ENCODE measurements at regions not wholly inside any gene's neighbourhood (a gene's known extent, or its start where the extent isn't known, plus 50 kb on each side); places are given as distances from the start of the nearest gene placed in this dataset.

DNA sequence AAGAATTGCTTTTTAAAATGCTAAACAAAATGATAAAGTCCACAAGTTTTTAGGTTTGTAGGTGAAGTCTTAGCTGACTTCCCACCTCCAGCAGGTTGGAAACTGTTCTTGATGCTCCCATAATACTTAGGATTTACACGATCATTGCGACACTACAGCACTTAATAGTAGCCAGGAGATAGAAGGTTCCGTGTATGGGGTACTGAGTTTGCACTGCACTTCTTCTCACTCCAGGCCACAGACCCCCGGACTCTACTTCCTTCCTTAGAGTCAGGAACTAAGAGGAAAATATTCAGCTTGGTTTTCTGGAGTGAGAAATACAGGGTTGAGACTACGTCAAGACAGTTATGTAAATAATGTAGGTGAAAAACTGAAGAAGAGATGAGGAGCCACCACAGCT, 56.1 kb upstream of the SGK1 start:
- Histone ChIP-seq H3K4me1 (peaks cover 0 to 4% (median 0%) of the 10 kb centered on the region in 4 donors), H3K27ac (peak overlapping the region in 2 of 4 donors; percentile 47 to 59)
- WGBS, 2 donors, result 74 to 76% methylated on average over 5 of the region's 5 CpGs

DNA sequence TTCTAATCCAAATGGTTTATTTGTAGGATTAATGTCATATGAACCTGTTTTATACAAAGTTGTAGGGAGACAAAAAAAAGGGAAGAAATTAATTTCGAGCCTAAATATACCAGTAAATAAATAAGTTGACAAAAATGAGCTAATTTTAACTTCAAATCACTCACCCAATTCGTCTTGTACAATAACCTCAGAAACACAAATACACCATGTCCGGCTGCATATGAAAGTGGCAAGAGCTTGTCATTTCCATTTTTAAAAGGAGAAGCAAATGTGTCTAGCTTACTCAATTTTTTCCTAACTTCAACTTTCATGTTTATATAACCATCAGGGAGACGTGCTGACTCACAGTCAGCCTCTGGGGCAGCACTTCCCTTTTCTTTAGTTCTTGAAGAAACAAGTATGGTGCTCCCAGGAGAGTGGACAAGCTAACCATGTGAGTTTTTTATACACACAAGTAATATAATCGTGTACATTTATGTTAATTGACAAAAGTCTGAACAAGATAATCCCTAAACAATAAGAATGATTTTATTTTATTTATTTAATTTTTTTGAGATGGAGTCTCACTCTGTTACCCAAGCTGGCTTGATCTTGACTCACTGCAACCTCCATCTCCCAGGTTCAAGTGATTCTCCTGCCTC, 55.5 kb upstream of the SGK1 start:
- peak; percentile 78 for DNase-seq
- Histone ChIP-seq H3K27ac (peak overlapping the region; percentile 14 to 59 (median 37)), H3K4me1 (peaks cover 0 to 4% (median 0%) of the 10 kb centered on the region in 4 donors), H3K36me3 (no peaks in the 10 kb centered on the region), H3K4me3 (no peak overlapping the region), H3K9me3 (no peaks in the 10 kb centered on the region), H3K27me3 (no peaks in the 10 kb centered on the region)
- intact Hi-C loops (cut with DNase I), result no loop called here
- WGBS, 2 donors, result 10 to 23% methylated on average over 5 of the region's 5 CpGs
- no peak for TF ChIP-seq EP300 (IDR thresholded peaks at IDR 0.05)
- peak in 1 of 4 donors; percentile 36 for TF ChIP-seq POLR2AphosphoS5 (IDR thresholded peaks at IDR 0.05)

More for the DNA sequence above, 56.1 kb upstream of the SGK1 start:
- Histone ChIP-seq H3K4me3 (no peak overlapping the region), H3K9me3 (no peaks in the 10 kb centered on the region), H3K27me3 (no peaks in the 10 kb centered on the region), H3K36me3 (no peaks in the 10 kb centered on the region)
- no peak for DNase-seq
- TF ChIP-seq, protein P1, sequence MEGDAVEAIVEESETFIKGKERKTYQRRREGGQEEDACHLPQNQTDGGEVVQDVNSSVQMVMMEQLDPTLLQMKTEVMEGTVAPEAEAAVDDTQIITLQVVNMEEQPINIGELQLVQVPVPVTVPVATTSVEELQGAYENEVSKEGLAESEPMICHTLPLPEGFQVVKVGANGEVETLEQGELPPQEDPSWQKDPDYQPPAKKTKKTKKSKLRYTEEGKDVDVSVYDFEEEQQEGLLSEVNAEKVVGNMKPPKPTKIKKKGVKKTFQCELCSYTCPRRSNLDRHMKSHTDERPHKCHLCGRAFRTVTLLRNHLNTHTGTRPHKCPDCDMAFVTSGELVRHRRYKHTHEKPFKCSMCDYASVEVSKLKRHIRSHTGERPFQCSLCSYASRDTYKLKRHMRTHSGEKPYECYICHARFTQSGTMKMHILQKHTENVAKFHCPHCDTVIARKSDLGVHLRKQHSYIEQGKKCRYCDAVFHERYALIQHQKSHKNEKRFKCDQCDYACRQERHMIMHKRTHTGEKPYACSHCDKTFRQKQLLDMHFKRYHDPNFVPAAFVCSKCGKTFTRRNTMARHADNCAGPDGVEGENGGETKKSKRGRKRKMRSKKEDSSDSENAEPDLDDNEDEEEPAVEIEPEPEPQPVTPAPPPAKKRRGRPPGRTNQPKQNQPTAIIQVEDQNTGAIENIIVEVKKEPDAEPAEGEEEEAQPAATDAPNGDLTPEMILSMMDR (IDR thresholded peaks at IDR 0.05), result no peak
- no peak for TF ChIP-seq EP300 (IDR thresholded peaks at IDR 0.05)
- intact Hi-C loops (cut with DNase I), result no loop called here

DNA sequence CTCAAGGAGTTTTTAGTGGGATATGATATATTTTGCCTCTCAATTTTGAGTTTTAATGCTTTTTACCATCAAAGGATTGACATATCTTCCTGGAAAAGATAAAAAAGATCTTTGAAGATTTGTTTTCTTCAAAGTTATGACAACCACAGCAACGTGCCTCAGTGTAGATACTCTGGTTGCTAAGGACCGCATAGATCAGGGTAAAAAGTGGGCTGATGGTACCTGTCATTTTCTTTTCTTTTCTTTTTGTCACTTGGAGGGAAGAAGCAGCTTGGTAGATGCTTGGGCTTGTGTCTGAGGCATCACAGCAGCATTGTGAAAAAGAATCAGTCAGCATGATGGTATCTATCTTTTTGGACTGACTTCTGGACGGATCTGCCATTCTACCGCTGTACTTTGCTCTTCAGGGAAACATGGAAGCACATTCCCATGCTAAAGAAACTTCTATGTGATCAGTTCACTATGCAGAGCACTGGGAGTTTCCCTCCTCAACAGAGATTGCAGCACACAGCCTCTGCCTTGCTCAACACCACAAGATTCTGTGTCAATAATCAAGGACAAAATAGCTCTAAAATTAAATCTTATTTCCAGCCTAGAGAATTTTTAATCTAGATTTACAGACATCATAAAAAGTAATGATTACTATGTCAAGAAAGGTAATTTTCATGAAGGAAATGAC, 54.8 kb upstream of the SGK1 start:
- no peaks in the 10 kb centered on the region for H3K36me3 ChIP-seq
- TF ChIP-seq, protein P1 (IDR thresholded peaks at IDR 0.05), result no peak
- intact Hi-C loops (cut with DNase I), result no loop called here
- peak; percentile 70 for DNase-seq
- H3K9me3 ChIP-seq, result no peaks in the 10 kb centered on the region
- H3K27ac ChIP-seq, result peak overlapping the region; percentile 14 to 59 (median 37)
- no peaks in the 10 kb centered on the region for H3K27me3 ChIP-seq
- WGBS, 2 donors, result 31 to 59% methylated on average over 4 of the region's 4 CpGs
- H3K4me1 ChIP-seq, result peaks cover 0 to 4% (median 0%) of the 10 kb centered on the region in 4 donors
- H3K4me3 ChIP-seq, result no peak overlapping the region

DNA sequence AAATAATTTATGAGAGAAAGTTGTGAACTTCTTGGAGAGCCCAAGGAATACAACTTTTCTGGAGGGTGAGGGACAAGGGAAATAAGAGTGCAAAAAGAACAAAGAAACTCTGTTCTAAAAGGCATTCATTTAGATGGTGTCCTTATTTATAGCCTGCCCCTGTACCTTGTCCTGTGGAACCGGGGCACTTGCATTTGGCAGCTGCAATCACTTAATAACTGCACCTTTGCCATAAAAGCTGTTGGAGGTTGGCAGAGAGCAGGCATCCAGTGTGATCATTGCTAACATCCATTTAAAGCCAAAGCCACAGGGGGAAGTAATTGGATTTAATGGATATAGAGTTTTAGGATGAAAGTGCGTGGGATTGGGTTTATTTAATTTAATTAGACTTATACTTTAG, 50.8 kb upstream of the SGK1 start:
- no peak for DNase-seq
- TF ChIP-seq EP300 (IDR thresholded peaks at IDR 0.05) (no peak), POLR2A (IDR thresholded peaks at IDR 0.05) (no peak), POLR2AphosphoS5 (IDR thresholded peaks at IDR 0.05) (no peak)
- TF ChIP-seq, protein P1 (IDR thresholded peaks at IDR 0.05), result no peak
- Histone ChIP-seq H3K27ac (no peak overlapping the region), H3K9me3 (no peaks in the 10 kb centered on the region), H3K4me1 (peaks cover 0 to 4% (median 0%) of the 10 kb centered on the region in 4 donors), H3K36me3 (no peaks in the 10 kb centered on the region), H3K27me3 (no peaks in the 10 kb centered on the region), H3K4me3 (no peak overlapping the region)
- intact Hi-C loops (cut with DNase I), result no loop called here
- WGBS, 2 donors, result 23 to 67% methylated on average over 2 of the region's 2 CpGs
